HG03520 (cell line): ENCODE measurements at regions not wholly inside any gene's neighbourhood (a gene's known extent, or its start where the extent isn't known, plus 50 kb on each side); places are given as distances from the start of the nearest gene placed in this dataset.

Experiments
- ATAC-seq: cut with Tn5 transposase; IDR thresholded peaks from one replicate; pipeline ENCODE4 v1.9.1; 2021; ENCODE audit warnings: mild to moderate bottlenecking, moderate library complexity; ENCODE audit not compliant: unreplicated experiment

DNA sequence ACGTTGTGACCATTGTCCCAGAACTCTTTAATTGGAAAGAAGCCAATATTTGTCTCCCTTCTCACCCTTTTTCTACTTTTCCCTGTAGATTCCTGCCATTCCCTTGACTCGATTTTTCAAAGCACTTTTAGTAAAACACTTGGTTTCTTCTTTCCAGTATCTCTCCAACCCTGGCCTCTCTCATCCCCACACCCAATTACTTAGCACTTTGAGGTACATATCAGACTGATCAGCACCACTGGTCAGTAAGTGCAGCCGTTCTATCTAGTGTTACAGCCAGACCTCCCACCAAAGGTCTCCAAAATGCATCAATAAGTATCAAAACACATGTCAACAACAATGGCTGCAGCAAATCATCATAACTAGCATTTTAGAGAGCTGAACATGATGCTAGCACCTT lies 141.9 kb downstream of the BTG1 start:
- ATAC-seq: no peak

DNA sequence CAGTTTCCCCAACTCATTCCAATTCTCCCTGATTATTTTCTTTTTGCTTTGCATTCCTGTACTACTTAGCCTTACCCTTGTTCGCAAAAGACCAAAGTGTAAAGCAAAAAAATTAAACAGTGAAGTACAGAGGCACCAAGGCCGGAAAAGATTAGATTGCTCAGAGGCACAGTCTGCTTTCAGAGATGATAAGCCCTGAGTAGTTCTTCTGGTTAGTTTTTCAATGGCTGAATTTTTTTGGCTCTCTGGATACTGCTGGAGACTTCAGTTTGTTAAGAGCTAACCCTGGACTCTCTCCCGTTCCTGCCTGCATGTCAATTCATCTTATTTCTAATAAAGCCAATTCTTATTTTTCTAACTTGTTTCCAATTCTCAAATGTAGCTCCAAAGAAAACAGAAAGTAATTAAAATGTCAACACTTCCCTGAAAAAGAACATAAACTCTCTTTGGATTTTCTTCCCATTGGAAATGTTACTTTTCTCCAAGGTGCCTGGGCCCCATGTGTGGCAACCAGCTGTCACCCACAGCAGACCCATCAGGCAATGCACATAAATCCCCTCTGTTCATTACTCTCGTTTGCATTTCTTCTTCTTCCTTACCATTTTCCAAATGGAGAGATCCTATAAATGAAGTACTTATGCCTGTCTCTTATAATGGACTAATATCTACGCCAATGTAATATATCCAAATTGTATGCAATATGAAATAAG lies 142.8 kb downstream of the BTG1 start:
- no peak for ATAC-seq

DNA sequence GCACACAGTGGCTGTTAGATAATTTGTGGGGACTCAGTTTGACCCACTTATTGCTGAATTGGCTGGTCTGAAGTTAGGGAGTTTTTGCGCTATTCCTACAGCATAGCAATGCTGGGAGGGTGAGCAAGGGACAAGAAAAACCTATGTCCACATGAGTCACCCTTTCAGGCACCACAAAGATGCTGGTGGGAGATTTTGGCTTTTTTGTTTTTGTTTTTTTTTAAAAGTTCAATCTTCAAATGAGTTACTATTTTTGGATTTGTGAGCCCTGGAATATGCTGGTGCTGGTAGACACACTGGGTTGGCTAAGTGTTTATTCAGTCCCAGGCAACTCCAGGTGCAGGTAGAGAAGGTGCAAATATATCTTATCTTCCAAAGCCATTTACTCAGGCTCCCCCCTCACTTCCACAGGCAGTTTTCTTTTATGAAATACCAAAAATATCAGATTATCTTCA lies 143.4 kb downstream of the BTG1 start:
- ATAC-seq: no peak

DNA sequence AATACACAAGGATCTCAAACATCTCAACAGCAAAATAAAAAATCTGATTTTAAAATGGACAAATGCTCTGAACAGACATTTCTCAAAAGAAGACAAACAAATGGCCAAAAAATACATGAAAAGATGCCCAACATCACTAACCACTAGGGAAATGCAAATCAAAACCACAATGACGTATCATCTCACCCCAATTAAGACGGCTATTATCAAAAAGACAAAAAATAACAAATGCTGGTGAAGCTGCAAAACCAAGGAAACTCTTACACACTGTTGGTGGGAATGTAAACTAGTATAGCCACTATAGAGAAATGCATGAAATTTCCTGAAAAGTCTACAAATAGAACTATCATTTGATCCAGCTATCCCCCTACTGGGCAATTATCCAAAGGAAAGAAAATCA lies 145.0 kb downstream of the BTG1 start:
- ATAC-seq: no peak

DNA sequence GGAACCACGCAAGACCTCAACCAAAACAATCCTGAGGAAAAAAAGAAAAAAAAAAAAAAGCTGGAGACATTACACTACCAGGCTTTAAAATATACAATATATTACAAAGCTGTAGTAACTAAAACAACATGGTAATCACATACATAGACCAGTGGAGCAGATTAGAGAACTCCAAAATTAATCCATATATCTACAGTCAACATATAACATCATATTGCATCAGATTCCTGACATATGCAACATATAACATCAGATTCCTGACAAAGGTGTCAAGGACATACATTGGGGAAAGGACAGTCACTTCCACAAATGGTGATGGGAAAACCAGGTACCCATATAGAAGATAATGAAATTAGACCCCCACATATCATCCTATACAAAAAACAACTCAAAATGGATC lies 145.8 kb downstream of the BTG1 start:
- ATAC-seq: no peak

DNA sequence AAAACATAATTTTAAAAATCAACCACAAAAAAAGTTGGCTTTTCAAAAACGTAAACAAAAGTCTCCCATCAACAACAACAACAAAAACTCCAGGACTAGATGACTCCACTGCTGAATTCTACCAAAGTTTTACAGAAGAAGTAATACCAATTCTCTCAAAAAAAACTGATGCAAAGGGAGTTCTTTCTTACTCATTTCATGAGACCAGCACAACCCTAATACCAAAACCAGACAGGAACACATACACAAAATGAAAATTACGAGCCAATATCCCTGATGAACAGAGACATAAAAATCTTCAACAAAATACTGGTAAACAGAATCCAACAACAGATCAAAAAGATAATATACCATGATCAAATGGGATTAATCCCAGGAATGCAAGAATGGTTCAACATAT lies 147.3 kb downstream of the BTG1 start:
- ATAC-seq: no peak

DNA sequence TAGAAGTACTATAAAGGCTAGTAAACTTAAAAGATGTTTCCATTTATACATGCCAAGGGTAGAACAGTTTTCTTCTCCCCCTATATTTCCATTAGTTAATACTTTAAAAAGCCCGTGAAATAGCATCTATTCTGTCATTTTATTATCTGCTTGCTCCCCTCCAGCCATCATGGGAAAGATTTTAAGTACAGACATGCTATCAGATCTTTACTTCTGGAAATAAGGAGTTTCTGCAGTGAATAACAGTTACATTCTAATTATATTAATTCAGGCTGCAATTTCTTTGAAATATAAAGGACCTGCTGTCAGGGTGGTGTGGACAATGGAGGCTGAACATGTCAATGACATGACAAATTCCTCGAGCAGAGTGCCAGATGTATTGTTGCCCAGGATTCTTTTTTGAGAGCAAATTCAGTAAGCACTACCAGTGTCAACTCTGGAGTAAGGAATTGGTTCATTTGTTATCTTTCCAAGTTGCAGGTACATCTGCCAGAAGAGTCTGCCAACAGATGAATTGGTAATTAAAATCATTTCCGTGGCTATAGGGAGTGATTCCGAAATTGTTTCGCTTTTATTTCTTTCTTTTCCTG lies 151.3 kb downstream of the BTG1 start:
- no peak for ATAC-seq

DNA sequence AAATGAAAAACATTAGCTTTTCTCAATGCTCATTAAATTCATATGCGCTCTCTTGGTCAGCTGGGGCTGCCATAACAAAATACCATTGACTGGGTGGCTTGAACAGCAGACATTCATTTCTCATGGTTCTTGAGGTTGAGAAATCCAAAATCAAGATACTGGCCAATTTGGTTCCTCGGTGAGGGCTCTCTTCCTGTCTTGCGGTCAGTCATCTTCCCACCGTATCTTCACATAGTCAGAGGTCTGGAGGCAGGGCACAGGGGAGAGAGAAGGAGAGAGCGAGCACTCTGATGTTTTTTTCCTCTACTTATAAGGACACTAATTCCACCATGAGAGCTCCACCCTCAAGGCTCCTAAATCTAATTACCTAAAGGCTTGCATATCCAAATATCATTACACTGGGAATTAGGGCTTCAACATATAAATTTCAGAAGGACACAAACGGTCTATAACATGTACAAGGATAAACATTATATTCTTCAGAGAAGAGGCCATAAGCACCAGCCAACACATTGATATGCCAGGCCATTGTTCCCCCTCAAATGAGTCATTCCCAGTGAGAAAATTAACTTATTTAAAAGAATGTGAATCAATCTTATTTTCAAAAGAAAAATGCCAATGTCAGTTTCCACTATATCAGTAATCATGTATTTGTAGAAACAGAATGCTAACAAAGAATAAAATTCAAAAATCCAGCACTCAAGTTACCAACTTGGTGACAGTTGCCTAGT lies 152.2 kb downstream of the BTG1 start:
- no peak for ATAC-seq

DNA sequence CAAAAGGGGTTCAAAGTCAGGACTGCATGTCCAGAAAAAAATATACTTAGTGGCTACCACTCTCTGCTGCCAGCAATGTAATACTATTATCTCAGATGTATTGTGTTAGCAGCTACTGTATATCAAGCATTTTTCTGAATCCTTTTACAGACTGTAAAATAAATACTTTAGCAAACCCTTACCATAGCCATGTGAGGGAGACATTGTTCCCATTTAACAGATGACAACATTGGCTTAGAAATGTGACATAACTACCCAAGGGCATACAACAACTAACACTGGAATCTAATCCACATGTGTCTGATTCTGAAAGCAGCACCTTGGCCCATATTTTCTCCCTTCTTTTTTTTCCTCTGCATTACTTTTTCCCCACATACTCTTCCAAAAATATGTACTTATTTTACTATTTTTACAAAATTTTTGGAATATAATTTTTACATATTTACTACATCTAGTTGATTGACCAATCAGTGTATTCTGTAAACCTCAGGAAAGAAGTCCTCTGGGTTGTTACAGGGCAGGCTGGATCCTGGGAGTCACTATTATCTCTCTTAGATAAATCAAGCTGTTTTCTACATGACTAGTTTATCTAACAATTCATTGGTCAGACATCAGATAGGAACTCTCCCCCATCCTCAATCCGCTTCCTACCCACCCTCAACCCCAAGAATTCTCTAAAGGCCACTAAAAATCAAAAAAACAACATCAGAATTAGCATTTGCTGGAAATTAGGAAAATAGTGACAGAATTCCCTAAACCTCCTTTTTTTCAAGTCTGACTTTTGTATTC lies 154.1 kb downstream of the BTG1 start:
- peak; percentile 58 for ATAC-seq

DNA sequence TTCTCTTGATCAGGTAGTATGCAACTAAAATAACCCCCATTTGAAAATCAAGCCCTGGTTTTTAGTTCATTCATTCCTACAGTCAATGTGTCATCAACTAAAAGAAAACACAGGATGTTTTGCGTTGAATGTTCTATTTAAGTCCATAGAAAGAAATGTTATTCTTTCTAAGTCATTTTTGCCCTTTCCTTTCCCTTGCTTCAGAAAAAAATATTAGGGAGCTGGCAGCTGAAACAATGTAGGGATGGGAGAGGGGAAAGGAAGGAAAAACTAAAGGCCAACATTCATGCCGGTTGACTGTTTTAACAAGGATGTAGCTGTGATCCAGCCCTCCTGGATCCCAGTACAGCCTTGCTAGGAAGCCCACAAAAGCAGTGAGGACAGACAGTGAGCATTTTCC lies 155.1 kb downstream of the BTG1 start:
- no peak for ATAC-seq

DNA sequence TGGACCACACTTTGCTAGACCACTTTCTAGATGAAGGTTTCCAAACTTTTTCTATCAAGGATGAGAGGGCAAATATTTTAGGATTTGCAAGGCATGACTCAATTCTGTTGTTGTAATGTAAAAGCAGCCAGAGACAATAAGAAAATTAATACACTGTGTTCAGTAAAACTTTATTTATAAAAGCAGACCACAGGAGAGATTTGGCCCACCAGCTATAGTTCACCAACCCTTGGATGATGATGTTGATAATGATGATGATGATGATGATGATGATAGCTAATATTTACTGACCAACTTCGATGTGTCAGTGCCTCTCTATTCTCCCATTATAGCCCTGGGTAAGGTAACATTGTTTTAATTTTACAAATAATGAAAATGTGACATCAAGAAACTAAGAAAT lies 156.5 kb downstream of the BTG1 start:
- no peak for ATAC-seq

DNA sequence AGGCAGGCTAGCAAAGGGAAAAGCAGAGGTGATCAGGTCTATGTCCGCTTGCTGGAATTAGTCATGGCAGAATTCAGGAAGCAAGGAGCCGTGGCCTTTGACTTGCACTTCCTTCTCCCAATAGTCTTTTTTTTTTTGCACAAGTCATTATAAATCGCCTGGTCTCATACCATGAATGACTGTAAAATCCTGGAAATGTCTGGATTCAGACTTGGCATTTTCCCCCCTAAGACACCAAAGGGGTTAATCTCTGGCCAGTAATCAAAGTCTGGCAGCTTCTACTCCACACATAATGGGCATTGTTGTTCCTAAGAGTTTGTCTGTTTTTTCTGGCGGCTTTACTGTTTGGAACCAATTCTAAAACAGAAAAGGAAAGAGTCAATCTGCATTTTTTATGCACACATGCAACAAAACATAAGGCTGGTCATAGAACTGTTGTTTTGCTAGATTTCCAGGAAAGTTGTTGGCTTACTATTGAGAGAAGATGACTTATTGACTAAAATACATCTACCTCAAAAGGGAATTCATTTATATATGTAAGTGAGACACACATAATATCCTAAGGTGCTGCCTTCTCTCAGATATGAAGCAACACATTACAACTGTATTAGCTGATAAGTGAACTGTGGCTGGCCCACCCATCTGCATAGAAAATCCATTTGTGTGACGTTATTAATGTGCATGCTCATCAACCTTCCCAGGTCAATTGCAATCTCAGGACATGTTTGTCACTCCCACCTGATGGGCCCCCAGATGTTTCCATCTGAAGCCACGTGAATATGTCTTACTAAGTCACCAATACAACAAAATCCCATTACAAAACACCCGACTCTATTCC lies 157.3 kb downstream of the BTG1 start:
- no peak for ATAC-seq

DNA sequence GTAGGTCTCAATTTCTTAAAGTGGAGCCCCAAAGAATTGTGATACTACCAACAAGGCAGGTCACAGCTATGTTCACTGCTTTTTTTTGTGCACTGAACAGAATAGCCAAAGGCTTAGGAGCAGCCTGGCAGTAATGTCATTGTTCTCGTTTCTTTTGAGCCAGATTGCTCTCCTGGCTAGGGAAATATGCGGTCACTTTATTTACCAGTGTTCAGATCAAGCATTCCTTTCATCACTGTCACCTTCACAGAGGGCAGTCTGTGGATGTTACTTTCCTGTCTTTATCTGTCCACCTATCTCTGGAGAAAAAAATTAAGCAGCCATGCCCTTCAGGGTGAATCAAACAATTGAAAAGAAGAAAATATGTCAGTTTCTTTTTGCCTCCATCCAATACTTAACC lies 159.6 kb downstream of the BTG1 start:
- no peak for ATAC-seq

DNA sequence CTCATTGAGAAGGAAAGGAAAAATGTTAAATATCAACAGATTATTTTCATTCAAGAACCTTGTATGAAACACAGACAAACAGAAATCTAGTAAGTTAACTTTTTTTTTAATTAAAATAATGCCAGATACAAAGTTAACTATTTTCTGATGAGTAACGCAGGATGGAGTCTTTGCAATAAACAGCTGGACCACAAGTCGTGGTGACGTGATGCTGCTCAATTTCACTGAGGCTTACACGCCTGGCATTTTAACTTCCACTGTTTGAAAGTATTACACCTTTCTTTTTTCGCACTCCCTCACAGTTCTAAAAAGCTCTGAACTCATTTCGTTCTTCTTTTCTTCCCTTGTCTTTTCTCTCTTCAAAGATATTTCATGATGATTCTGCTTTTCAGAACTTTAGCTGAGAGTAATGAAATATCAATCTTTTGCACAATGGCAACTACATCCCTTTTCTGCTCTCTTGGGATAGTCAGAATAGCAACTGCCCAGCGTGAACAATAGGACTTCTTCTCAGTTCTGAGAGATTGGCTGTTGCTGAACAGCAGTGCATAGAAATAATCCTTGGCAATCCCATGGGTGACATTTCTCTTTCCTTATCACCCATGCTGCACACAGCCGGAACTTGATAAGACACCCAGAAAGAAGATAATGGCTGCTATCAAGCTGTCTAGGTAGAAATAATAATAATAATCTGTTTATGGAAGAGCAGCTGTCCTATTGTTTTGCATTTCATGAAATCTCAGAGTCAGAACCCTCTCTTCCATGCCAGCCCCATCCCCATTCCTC lies 160.5 kb downstream of the BTG1 start:
- no peak for ATAC-seq

DNA sequence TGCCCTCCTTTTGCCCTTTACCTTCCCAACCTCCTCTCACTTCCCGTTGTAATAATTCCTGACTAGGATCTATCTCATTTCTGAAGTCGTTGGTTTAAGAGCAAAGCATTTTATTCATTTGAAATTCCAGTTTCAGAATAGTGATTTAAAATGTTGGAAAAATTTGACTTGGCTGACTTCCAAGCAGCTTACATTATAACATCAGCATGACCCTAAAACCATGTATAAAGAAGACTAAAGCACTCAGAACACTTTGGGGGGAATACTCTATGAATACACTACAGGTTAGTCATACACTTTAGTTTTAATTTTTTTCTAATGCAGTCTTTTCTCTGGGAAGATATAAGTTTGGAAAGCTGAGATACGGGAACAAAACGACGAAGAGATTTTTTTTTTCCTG lies 161.1 kb downstream of the BTG1 start:
- ATAC-seq: no peak

DNA sequence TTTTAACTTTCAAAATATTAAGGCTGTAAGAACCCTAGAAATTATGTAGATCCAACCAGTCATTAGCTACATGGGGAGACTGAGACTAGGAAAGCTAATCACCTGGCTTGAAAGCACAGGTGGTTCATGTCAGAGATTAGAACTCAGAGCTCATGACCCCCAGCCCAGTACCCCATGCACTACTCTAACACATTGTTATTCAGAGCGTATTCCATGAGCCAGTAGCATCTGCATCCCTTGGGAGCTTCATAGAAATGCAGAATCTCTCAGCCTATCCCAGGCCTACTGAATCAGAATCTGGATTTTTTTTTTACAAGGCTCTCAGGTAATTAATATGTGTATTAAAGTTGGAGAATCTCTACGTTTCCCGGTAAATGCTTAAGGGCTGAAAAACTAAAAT lies 161.7 kb downstream of the BTG1 start:
- no peak for ATAC-seq

DNA sequence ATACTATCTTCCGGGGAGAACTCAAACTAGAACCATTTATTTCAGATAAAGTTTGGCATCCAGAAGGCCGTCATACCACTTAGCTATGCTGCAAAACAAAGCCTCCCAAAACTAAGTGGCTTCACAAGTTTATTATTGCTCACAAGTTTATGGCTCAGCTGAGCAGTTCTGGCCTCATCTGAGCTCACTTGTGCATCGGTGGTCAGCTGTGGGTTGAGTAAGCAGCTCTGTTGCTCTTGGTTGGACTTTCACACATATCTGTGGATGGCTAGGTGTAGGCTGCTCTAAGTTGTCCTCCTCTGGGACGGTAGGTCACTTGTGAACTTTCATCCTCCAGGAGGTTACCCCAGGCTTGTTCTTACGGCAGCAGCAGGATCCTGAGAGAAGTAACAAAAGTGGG lies 162.7 kb downstream of the BTG1 start:
- ATAC-seq: no peak

DNA sequence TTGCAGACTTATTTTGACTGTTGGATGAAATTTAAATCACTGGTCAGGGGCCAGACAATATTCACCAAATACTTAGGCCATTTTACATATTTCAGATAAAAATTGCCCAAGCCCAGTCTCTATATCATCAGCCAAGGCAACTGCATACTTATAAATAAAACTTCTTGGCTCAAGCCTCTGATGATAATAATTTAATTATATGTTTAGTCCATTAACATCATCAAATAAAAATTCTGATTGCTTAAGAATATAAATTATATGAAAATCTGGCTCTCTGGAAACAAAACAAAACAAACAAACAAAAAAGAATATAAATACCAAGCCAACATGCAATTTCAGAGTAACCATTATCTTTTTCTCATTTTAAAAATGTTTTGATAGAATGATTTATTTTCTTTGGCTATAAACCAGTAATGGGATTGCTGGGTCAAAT lies 165.2 kb downstream of the BTG1 start:
- no peak for ATAC-seq

DNA sequence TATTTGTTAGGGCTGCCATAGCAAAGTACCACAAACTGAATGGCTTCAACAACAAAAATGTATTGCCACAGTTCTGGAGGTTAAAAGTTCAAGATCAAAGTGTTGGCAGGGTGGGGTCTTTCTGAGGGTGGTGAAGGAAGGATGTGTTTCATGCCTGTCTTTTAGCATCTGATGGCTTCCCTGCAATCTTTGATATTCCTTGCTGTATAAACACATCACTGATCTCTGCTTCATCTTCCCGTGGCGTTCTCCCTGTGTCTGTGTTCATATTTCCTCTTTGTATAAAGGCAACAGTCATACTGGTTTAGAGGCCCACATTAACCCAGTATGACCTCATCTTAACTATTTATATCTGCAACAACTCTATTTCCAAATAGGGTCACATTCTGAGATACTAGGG lies 167.5 kb downstream of the BTG1 start:
- ATAC-seq: no peak

DNA sequence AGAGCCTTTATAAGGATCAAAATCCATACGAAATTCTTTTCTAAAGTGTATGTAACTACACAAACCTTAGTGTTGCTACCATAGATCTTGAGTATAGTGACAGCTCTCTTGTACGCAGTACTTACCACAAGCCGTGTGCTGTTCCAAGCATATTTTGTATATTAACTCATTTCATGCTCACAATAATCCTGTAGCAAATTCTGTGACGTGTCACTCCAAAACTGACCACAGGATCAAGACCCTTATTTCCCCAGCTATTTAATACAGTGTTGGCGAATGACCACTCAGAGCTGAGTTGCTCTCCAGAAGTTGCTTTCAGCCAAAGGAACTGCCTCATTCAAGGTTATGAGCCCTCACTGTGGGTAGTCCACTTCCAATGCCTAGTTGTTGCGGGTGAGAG lies 169.8 kb downstream of the BTG1 start:
- ATAC-seq: no peak
